HEK293 (cell line): ENCODE measurements at regions not wholly inside any gene's neighbourhood (a gene's known extent, or its start where the extent isn't known, plus 50 kb on each side); places are given as distances from the start of the nearest gene placed in this dataset.

Experiments
- CTCF ChIA-PET: fragments of 350-600 bp; formaldehyde crosslinking; extraction: SDS; loops from one replicate; lab custom pipeline; 2021; ENCODE audit warnings: antibody characterized with exemption; lab: Yijun Ruan, JAX
- POLR2A ChIA-PET: fragments of 300-600 bp; formaldehyde crosslinking; extraction: SDS; loops from one replicate; lab custom pipeline; 2020; ENCODE audit warnings: antibody characterized with exemption, inconsistent platforms; lab: Yijun Ruan, JAX
- H3K27ac ChIP-seq: fragments of 200-500 bp; sonication (Bioruptor generic); 2 replicates; pipeline ENCODE4 v1.5.1; 2014; ENCODE audit warnings: low read depth, low read length, control low read depth, inconsistent platforms; ENCODE audit errors: extremely low read depth
- H3K36me3 ChIP-seq, 2 experiments: fragments of 200-500 bp in 1 of 2; sonication (Bioruptor generic) in 1 of 2; 1 replicate in 1 of 2; 2 replicates in 1 of 2; pipeline ENCODE4 v1.5.1; 2014 to 2017; ENCODE audit warnings: inconsistent platforms in 2 of 2, low read length in 2 of 2; ENCODE audit not compliant: control insufficient read depth in 2 of 2, insufficient read depth in 1 of 2
- H3K4me1 ChIP-seq: fragments of 200-500 bp; sonication (Bioruptor generic); 2 replicates; pipeline ENCODE4 v1.5.1; 2014; ENCODE audit warnings: mild to moderate bottlenecking, low read length, inconsistent platforms; ENCODE audit not compliant: control insufficient read depth, insufficient read depth
- H3K4me3 ChIP-seq: 2 replicates; pipeline ENCODE4 v1.5.1; 2011; ENCODE audit warnings: low read depth, mild to moderate bottlenecking, control low read depth, low read length, moderate library complexity
- H3K9me3 ChIP-seq: fragments of 200-500 bp; sonication (Bioruptor generic); 2 replicates; pipeline ENCODE4 v1.5.1; 2014; ENCODE audit warnings: low read depth, low read length, inconsistent platforms; ENCODE audit not compliant: control insufficient read depth, insufficient read depth
- GLIS2 ChIP-seq: fragments of 450-650 bp; formaldehyde crosslinking; IDR thresholded peaks from 2 replicates; pipeline ENCODE4 v1.5.1; 2016; ENCODE audit warnings: missing biosample characterization, missing genetic modification characterization
- KLF7 ChIP-seq: fragments of 450-650 bp; formaldehyde crosslinking; IDR thresholded peaks from 2 replicates; pipeline ENCODE4 v1.5.1; 2016; ENCODE audit warnings: missing biosample characterization, missing genetic modification characterization, borderline replicate concordance
- MZF1 ChIP-seq: fragments of 450-650 bp; formaldehyde crosslinking; IDR thresholded peaks from 2 replicates; pipeline ENCODE4 v1.5.1; 2017; ENCODE audit warnings: missing biosample characterization, missing genetic modification characterization, borderline replicate concordance
- TRIM28 ChIP-seq: IDR thresholded peaks from 2 replicates; pipeline ENCODE4 v1.6.1; 2011; ENCODE audit warnings: low read length, control low read depth, borderline replicate concordance
- ZBTB20 ChIP-seq: fragments of 450-650 bp; formaldehyde crosslinking; IDR thresholded peaks from 2 replicates; pipeline ENCODE4 v1.5.1; 2016; ENCODE audit warnings: missing biosample characterization, missing genetic modification characterization
- ZFP3 ChIP-seq: fragments of 450-650 bp; formaldehyde crosslinking; IDR thresholded peaks from 2 replicates; pipeline ENCODE4 v1.5.1; 2016; ENCODE audit warnings: low read depth, missing biosample characterization, missing genetic modification characterization
- ZNF354C ChIP-seq: fragments of 450-650 bp; formaldehyde crosslinking; IDR thresholded peaks from 2 replicates; pipeline ENCODE4 v1.5.1; 2016; ENCODE audit warnings: missing biosample characterization, missing genetic modification characterization, low read depth, borderline replicate concordance
- ZNF366 ChIP-seq: fragments of 450-650 bp; formaldehyde crosslinking; conservative IDR thresholded peaks from 2 replicates; pipeline ENCODE4 v1.5.1; 2016; ENCODE audit warnings: missing biosample characterization, missing genetic modification characterization
- ZNF423 ChIP-seq: fragments of 450-650 bp; formaldehyde crosslinking; IDR thresholded peaks from 2 replicates; pipeline ENCODE4 v1.5.1; 2016; ENCODE audit warnings: missing biosample characterization, missing genetic modification characterization
- ZNF473 ChIP-seq: fragments of 450-650 bp; formaldehyde crosslinking; IDR thresholded peaks from 2 replicates; pipeline ENCODE4 v1.5.1; 2017; ENCODE audit warnings: missing biosample characterization, missing genetic modification characterization
- ZNF561 ChIP-seq: fragments of 450-650 bp; IDR thresholded peaks from 2 replicates; pipeline ENCODE4 v1.5.1; 2018; ENCODE audit warnings: missing biosample characterization, missing genetic modification characterization, borderline replicate concordance
- ZNF629 ChIP-seq: fragments of 450-650 bp; formaldehyde crosslinking; IDR thresholded peaks from 2 replicates; pipeline ENCODE4 v1.5.1; 2017; ENCODE audit warnings: missing biosample characterization, missing genetic modification characterization
- ZNF664 ChIP-seq: fragments of 450-650 bp; formaldehyde crosslinking; IDR thresholded peaks from 2 replicates; pipeline ENCODE4 v1.5.1; 2016; ENCODE audit warnings: missing biosample characterization, missing genetic modification characterization
- ZNF701 ChIP-seq: fragments of 450-650 bp; formaldehyde crosslinking; IDR thresholded peaks from 2 replicates; pipeline ENCODE4 v1.5.1; 2016; ENCODE audit warnings: missing biosample characterization, missing genetic modification characterization
- ZSCAN30 ChIP-seq: fragments of 450-650 bp; IDR thresholded peaks from 2 replicates; pipeline ENCODE4 v1.5.1; 2018; ENCODE audit warnings: missing biosample characterization, mild to moderate bottlenecking, missing genetic modification characterization, moderate library complexity
- TF ChIP-seq, protein P1 (sequence below): fragments of 450-650 bp; formaldehyde crosslinking; IDR thresholded peaks from 2 replicates; pipeline ENCODE4 v1.5.1; 2016; ENCODE audit warnings: missing biosample characterization, missing genetic modification characterization
- TF ChIP-seq, protein P2 (sequence below): fragments of 450-650 bp; formaldehyde crosslinking; IDR thresholded peaks from 2 replicates; pipeline ENCODE4 v1.5.1; 2016; ENCODE audit warnings: missing biosample characterization, missing genetic modification characterization
- TF ChIP-seq, protein P3 (sequence below): fragments of 450-650 bp; formaldehyde crosslinking; IDR thresholded peaks from 2 replicates; pipeline ENCODE4 v1.5.1; 2016; ENCODE audit warnings: missing biosample characterization, missing genetic modification characterization, low read depth

DNA sequence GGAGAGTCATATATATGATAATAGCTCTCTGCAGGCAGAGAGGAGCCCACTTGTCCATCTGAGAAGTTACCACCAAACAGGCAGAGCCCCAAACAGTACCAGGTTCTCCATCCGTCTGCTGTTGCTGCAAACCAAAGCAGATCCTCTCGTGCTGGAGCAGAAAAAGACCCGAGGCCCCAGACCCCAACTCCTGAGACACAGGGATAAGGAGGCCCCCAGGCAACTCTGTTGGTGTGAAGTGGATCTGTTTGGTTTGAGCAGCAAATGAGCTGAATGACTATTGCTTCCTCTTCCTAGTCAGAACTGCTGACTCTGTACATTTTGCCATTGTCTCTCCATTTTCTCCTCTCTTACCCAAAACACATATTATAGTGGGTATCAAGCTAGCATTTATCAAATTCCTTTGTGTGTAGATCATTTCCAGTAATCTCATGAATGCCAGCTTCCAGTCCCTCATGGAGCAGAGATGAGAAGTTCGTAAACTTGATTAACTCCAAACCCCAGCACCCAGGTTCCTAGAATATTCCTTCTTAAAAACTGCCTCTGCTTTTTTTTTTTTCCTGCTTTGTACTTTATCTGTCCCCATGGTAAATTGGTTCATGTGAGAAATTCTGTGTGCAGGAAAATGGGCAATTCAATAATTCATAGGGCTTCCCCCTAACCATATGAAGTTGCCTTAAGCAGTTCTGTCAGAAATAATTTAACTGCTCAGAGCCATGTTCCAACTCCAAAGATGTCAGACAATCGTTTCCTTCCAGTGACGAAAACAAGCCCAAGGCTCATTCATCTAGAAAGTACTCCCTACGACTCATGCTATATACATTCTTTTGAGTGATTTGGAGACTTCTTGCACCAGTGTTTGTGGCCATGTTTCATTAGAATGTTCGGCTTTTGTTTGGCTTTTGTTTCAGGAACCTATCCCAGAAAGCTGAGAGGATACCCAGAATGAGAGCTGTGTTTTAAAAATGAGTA, 98.6 kb upstream of the ATXN3L start:
- CTCF ChIA-PET: interaction anchor here (0.6 to 1.4 kb wide), 5 partner anchors 9 to 472 kb away, joined by 3 to 8 read pairs (median 3); no protein-coding TSS in a partner anchor
- TF ChIP-seq ZNF366: no peak
- TF ChIP-seq ZNF701 (tag by site-specific recombination): no peak
- TF ChIP-seq ZNF354C (tag by site-specific recombination): no peak
- TF ChIP-seq ZSCAN30: no peak
- no peak for TF ChIP-seq ZFP3 (tag by site-specific recombination)
- no peak for TF ChIP-seq ZBTB20 (tag by site-specific recombination)
- TF ChIP-seq MZF1 (tag by site-specific recombination): no peak
- TF ChIP-seq, protein P1, sequence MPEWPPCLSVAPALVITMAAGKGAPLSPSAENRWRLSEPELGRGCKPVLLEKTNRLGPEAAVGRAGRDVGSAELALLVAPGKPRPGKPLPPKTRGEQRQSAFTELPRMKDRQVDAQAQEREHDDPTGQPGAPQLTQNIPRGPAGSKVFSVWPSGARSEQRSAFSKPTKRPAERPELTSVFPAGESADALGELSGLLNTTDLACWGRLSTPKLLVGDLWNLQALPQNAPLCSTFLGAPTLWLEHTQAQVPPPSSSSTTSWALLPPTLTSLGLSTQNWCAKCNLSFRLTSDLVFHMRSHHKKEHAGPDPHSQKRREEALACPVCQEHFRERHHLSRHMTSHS: no peak
- no peak for TF ChIP-seq ZNF423 (tag by site-specific recombination)
- no peak for TF ChIP-seq ZNF629 (tag by site-specific recombination)
- TF ChIP-seq, protein P2, sequence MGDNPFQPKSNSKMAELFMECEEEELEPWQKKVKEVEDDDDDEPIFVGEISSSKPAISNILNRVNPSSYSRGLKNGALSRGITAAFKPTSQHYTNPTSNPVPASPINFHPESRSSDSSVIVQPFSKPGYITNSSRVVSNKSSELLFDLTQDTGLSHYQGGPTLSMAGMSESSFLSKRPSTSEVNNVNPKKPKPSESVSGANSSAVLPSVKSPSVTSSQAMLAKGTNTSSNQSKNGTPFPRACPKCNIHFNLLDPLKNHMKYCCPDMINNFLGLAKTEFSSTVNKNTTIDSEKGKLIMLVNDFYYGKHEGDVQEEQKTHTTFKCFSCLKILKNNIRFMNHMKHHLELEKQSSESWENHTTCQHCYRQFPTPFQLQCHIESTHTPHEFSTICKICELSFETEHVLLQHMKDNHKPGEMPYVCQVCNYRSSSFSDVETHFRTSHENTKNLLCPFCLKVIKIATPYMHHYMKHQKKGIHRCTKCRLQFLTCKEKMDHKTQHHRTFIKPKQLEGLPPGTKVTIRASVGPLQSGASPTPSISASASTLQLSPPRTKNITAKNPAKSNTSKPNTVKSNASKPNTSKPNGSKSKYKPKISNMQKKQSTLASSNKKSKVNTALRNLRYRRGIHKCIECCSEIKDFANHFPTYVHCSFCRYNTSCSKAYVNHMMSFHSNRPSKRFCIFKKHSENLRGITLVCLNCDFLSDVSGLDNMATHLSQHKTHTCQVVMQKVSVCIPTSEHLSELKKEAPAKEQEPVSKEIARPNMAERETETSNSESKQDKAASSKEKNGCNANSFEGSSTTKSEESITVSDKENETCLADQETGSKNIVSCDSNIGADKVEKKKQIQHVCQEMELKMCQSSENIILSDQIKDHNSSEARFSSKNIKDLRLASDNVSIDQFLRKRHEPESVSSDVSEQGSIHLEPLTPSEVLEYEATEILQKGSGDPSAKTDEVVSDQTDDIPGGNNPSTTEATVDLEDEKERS (tag by site-specific recombination): no peak
- TF ChIP-seq KLF7 (tag by site-specific recombination): no peak
- no peak for TF ChIP-seq ZNF561 (tag by site-specific recombination)
- no peak for TF ChIP-seq ZNF473
- POLR2A ChIA-PET: interaction anchor here (0.5 to 1.3 kb wide), 3 partner anchors 9 to 446 kb away, joined by 3 read pairs; no protein-coding TSS in a partner anchor
- no peak overlapping the region; the same call in 1 of the 2 replicates for H3K27ac ChIP-seq
- H3K36me3 ChIP-seq: no peaks in the 10 kb centered on the region
- peaks cover 29% of the 10 kb centered on the region for H3K4me1 ChIP-seq
- H3K4me3 ChIP-seq: no peak overlapping the region
- no peaks in the 10 kb centered on the region for H3K9me3 ChIP-seq

DNA sequence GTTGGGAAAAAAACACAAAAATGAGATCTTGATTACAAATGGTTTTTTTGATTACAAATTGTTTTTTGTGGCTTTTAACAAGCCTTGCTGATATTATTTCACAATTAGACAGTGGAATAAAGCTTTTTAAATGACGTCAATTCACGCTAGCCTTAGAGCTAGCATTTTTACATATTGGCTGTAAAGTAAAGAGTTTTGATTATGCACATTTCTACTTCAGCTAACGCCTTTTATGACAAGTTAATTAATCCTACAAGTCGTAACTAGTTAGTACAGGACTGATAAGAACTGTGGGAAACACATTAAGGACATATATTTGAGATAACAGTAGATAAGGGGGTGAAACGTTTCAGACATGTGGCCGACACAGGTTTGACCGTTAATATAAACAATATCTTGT, 95.7 kb upstream of the ATXN3L start:
- Histone ChIP-seq H3K4me1 (peaks cover 38% of the 10 kb centered on the region), H3K4me3 (no peak overlapping the region), H3K36me3 (no peaks in the 10 kb centered on the region)
- peak; percentile 36; the same call in 1 of the 2 replicates for TF ChIP-seq TRIM28
- TF ChIP-seq GLIS2 (tag by site-specific recombination): no peak
- TF ChIP-seq, protein P3, sequence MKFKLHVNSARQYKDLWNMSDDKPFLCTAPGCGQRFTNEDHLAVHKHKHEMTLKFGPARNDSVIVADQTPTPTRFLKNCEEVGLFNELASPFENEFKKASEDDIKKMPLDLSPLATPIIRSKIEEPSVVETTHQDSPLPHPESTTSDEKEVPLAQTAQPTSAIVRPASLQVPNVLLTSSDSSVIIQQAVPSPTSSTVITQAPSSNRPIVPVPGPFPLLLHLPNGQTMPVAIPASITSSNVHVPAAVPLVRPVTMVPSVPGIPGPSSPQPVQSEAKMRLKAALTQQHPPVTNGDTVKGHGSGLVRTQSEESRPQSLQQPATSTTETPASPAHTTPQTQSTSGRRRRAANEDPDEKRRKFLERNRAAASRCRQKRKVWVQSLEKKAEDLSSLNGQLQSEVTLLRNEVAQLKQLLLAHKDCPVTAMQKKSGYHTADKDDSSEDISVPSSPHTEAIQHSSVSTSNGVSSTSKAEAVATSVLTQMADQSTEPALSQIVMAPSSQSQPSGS (tag by site-specific recombination): peak; percentile 51; the same call in 1 of the 2 replicates
- TF ChIP-seq ZNF664 (tag by site-specific recombination): no peak
- TF ChIP-seq, all 188 proteins: peak for 2
- H3K27ac ChIP-seq: peak overlapping the region; percentile 37
- ChIA-PET POLR2A (interaction anchor here (1.1 to 1.4 kb wide), 3 partner anchors 8 to 11 kb away, joined by 3 to 4 read pairs (median 3); no protein-coding TSS in a partner anchor), CTCF (interaction anchor here (0.7 to 1.9 kb wide), 2 partner anchors 15 to 469 kb away, joined by 4 to 6 read pairs; no protein-coding TSS in a partner anchor)
- no peaks in the 10 kb centered on the region for H3K9me3 ChIP-seq
